ENCODE measurements at regions not wholly inside any gene's neighbourhood (a gene's known extent, or its start where the extent isn't known, plus 50 kb on each side); places are given as distances from the start of the nearest gene placed in this dataset.

DNA sequence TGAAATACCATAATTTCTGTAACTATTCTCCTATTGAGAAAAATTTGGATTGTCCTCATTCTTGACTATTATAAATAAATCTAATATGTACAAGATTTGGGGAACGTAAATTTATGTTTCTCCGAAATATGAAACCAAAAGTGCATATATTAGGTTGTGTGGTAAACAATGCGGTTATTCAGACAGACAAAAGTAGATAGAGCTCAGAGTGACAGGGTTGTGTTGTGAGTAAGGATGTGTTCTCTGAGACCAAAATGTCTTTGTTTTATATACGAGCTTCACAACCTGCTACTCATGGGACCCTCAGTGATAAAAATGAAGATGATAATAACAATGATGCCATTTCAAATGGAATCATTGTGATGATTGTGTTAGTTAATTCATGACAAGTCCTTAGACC, 796.3 kb upstream of the SLC10A2 start:
- no peak for TF ChIP-seq Cebpa-rat (IDR thresholded peaks at IDR 0.05)
- no peaks in the 10 kb centered on the region for H3K27me3 ChIP-seq
- no peak overlapping the region for H3K9ac ChIP-seq
- no peak overlapping the region for H3K4me2 ChIP-seq
- no peak overlapping the region for H3K27ac ChIP-seq
- no peaks in the 10 kb centered on the region for H3K9me3 ChIP-seq
- no peak overlapping the region for H3K4me3 ChIP-seq
- peaks cover 10% of the 10 kb centered on the region; the same call in 1 of the 2 replicates for H3K4me1 ChIP-seq
- no peaks in the 10 kb centered on the region for H3K36me3 ChIP-seq
- H4K20me1 ChIP-seq = no peaks in the 10 kb centered on the region

DNA sequence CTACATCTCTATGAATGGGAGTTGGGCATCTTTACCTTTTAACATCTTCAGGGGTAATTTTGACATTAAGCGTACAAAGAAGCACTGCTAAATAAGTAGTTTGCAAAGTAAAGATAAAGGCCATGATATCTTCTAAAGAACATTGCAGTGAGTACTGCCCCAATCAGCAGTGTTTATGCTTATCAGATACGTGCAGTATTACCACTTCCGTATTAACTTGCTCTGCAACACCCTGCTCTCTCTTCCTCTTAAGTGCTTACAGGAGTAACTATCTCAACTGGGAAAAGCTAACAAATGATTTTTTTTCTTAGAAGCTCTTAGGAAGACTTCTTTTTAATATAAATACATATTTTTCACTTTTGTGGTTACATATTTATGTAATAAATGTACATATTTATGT, 793.7 kb upstream of the SLC10A2 start:
- Histone ChIP-seq H3K4me2 (no peak overlapping the region), H3K27me3 (no peaks in the 10 kb centered on the region), H3K9me3 (no peaks in the 10 kb centered on the region), H3K9ac (no peak overlapping the region), H3K4me1 (peaks cover 10% of the 10 kb centered on the region; the same call in 1 of the 2 replicates), H4K20me1 (no peaks in the 10 kb centered on the region), H3K27ac (no peak overlapping the region), H3K4me3 (no peak overlapping the region), H3K36me3 (no peaks in the 10 kb centered on the region)
- TF ChIP-seq Cebpa-rat (IDR thresholded peaks at IDR 0.05) = no peak

DNA sequence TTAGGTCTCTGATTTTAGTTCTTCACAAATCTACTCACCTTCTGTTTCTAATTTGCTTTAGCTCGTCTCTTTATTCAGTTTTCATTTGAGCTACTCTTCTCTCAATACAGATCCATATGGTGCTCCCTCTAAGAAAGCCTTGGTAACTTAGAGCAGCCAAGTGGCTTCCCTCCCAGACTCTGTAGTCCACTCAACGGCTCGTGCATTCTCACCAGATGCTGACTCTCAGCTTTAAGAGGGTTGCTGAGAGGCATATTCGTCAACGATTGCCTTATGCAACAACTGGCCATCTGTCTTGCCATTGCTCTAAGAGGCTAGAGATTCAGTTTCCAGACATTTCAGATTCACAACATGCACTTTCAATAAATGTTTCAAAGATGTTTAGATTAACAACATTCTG, 785.8 kb upstream of the SLC10A2 start:
- no peak for TF ChIP-seq Cebpa-rat (IDR thresholded peaks at IDR 0.05)

DNA sequence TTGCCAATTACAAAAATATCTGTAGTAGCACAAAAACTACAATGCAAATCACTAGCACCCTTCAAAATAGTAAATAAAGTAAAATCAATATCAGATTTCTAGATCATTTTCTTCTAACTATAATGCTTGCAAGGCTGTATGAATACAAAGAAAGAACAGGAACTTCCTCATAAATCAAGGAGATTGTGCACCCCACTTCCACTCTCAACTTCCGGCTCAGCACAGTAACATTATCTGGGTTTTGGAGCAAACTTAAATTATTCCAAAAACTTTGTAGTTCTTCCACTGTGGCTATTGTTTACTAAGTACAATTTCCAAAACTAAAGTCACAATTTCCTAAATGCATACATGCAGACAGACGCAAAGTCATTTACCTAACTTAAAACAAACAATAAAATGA, 778.3 kb upstream of the SLC10A2 start:
- no peaks in the 10 kb centered on the region for H3K36me3 ChIP-seq
- H3K4me1 ChIP-seq = no peaks in the 10 kb centered on the region
- H3K9ac ChIP-seq = no peak overlapping the region
- no peaks in the 10 kb centered on the region for H4K20me1 ChIP-seq
- no peaks in the 10 kb centered on the region for H3K27me3 ChIP-seq
- no peak overlapping the region for H3K4me2 ChIP-seq
- H3K9me3 ChIP-seq = no peaks in the 10 kb centered on the region
- no peak overlapping the region for H3K27ac ChIP-seq
- TF ChIP-seq Cebpa-rat (IDR thresholded peaks at IDR 0.05) = no peak
- no peak overlapping the region for H3K4me3 ChIP-seq

More for the DNA sequence above, 785.8 kb upstream of the SLC10A2 start:
- H3K9ac ChIP-seq = no peak overlapping the region
- H3K4me1 ChIP-seq = no peaks in the 10 kb centered on the region
- H3K4me2 ChIP-seq = no peak overlapping the region
- H3K4me3 ChIP-seq = no peak overlapping the region
- no peaks in the 10 kb centered on the region for H3K27me3 ChIP-seq
- no peaks in the 10 kb centered on the region for H3K36me3 ChIP-seq
- no peak overlapping the region for H3K27ac ChIP-seq
- no peaks in the 10 kb centered on the region for H4K20me1 ChIP-seq
- H3K9me3 ChIP-seq = no peaks in the 10 kb centered on the region

DNA sequence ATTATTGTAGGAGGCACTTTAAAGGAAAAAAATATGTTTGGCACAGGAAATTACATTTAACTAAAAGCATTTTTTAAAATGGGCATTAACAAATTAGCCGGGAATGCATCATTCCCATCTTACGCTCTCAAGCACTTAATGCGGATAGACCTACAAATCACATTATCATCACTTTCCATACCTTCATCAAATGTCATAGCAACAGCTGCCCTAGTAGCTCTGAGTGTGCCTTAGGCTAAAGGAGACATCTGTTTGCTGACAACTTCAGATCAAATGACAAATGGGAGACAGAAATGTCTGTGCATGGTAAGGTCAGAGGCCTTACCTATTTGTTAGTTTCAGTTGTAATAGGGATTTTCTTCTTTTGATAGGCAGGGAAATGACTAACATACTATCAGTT, 773.2 kb upstream of the SLC10A2 start:
- Histone ChIP-seq H3K27ac (no peak overlapping the region), H3K4me3 (no peak overlapping the region), H3K9ac (no peak overlapping the region), H3K4me1 (no peaks in the 10 kb centered on the region), H3K27me3 (no peaks in the 10 kb centered on the region), H3K4me2 (no peak overlapping the region), H3K9me3 (no peaks in the 10 kb centered on the region), H4K20me1 (no peaks in the 10 kb centered on the region), H3K36me3 (no peaks in the 10 kb centered on the region)
- no peak for TF ChIP-seq Cebpa-rat (IDR thresholded peaks at IDR 0.05)

DNA sequence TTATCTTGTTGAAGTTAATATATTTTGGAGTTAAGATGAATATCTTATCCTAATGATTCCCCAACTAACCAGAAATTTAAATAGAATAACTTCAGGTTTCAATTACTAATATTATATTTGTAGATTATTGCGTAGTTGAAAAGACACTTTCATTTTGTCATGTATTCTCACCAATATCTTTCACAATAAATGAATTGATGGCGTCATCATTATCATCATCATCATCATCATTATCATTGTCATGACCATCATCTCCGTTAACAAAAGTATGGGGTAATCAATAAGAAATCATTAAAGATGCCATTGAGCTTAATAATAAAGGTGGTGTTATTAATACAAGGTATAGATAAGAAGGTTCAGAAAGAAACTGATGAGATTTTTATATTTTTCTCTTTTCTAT, 768.8 kb upstream of the SLC10A2 start:
- no peak overlapping the region for H3K4me3 ChIP-seq

DNA sequence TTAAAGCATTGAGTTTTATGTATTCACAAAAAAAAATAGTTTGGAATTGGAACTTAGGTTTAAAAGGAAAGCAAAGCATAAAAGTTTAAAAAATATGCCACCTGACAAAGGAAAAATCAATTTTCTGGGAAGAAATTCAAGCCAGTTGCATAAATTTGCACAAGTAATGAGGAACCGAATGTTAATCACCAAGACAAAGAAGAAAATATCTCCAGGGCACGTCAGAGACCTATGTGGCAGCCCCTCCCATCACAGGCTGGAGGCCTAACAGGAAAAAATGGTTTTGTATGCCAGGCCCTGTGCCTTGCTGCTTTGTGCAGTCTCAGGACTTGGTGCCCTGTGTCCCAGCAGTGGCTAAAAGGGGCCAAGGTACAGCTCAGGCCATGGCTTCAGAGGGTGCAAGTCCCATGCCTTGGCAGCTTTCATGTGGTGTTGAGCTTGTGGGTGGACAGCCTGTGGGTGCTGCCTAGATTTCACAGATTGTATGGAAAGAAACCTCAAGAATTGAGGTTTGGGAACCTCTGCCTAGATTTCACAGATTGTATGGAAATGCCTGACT, 767.2 kb upstream of the SLC10A2 start:
- no peak overlapping the region for H3K4me2 ChIP-seq
- H4K20me1 ChIP-seq = no peaks in the 10 kb centered on the region
- H3K9me3 ChIP-seq = peaks cover 15% of the 10 kb centered on the region; the same call in 1 of the 2 replicates
- no peak overlapping the region for H3K9ac ChIP-seq
- H3K4me1 ChIP-seq = no peaks in the 10 kb centered on the region
- no peak overlapping the region for H3K4me3 ChIP-seq
- no peaks in the 10 kb centered on the region for H3K36me3 ChIP-seq
- H3K27ac ChIP-seq = no peak overlapping the region
- TF ChIP-seq Cebpa-rat (IDR thresholded peaks at IDR 0.05) = no peak
- no peaks in the 10 kb centered on the region for H3K27me3 ChIP-seq

More for the DNA sequence above, 768.8 kb upstream of the SLC10A2 start:
- Histone ChIP-seq H3K4me2 (no peak overlapping the region), H3K36me3 (no peaks in the 10 kb centered on the region), H3K9ac (no peak overlapping the region), H4K20me1 (no peaks in the 10 kb centered on the region), H3K27ac (no peak overlapping the region), H3K9me3 (peaks cover 15% of the 10 kb centered on the region; the same call in 1 of the 2 replicates), H3K4me1 (no peaks in the 10 kb centered on the region), H3K27me3 (no peaks in the 10 kb centered on the region)
- TF ChIP-seq Cebpa-rat (IDR thresholded peaks at IDR 0.05) = no peak

DNA sequence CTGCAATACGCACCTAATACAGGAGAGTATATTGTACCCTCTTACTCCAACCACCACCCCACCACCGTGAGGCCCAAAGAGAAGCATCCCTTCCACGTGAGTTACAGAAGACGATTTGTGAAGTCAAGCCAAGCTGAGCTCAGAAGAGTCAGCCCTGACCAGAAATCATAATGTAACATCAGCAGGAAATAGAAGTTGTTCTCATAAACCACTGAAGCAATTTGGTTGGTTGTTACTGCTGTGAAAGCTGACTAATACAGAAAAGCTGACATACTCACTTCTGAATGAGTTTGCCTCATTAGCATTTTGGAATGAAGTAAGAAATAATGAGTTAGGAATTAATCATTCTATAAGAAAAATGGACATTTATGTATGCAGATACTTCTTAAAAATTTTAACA, 749.4 kb upstream of the SLC10A2 start:
- Histone ChIP-seq H4K20me1 (no peaks in the 10 kb centered on the region), H3K9me3 (0 out of 2 replicates have a peak, but pooled peaks cover 5% of the 10 kb centered on the region), H3K9ac (no peak overlapping the region), H3K27me3 (no peaks in the 10 kb centered on the region), H3K4me2 (no peak overlapping the region), H3K27ac (no peak overlapping the region), H3K4me3 (no peak overlapping the region), H3K36me3 (no peaks in the 10 kb centered on the region), H3K4me1 (no peaks in the 10 kb centered on the region)
- TF ChIP-seq Cebpa-rat (IDR thresholded peaks at IDR 0.05) = no peak

DNA sequence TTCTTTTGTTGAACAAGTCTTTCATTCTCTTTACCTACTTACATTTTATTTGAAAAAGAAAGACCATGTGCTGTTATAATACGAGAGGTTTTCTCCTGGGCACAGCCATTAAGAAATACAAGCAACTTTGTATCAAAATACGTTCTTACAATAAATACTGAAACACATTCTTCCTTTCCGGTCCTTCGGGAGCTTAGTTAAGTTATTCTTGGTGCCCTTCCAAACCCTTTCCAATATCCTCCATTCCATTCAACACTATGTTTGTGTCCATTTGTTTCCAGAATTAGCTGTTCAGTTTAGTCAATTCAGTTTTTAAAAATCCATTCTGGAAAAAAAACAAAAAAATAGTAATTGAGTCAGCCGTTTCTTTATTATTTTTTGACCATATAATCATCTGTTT, 746.8 kb upstream of the SLC10A2 start:
- Histone ChIP-seq H3K4me3 (no peak overlapping the region), H4K20me1 (no peaks in the 10 kb centered on the region), H3K27me3 (no peaks in the 10 kb centered on the region), H3K4me2 (no peak overlapping the region), H3K9ac (no peak overlapping the region), H3K4me1 (no peaks in the 10 kb centered on the region), H3K27ac (no peak overlapping the region), H3K36me3 (no peaks in the 10 kb centered on the region), H3K9me3 (0 out of 2 replicates have a peak, but pooled peaks cover 5% of the 10 kb centered on the region)
- TF ChIP-seq Cebpa-rat (IDR thresholded peaks at IDR 0.05) = no peak

DNA sequence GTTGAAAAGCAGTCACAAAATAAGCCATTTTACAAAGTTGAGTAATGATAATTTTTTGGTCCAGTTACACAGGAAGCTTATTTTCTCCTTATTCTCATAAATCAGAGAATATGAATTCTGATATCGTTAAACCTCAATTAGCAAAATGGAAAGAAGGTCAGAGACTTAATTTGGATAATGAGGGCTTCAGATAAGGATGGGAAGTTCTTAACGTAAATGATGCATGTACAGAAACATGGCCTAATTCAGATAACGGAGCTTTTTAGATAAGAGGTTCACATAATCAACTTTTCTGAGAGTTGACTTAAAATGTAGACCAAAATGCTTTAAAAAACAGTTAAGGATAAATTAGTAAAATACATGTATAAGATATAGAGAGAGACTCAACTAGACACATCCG, 746.3 kb upstream of the SLC10A2 start:
- Histone ChIP-seq H3K9me3 (0 out of 2 replicates have a peak, but pooled peaks cover 5% of the 10 kb centered on the region), H3K4me1 (no peaks in the 10 kb centered on the region), H3K36me3 (no peaks in the 10 kb centered on the region), H3K9ac (no peak overlapping the region), H3K4me2 (no peak overlapping the region), H3K27ac (no peak overlapping the region), H3K27me3 (no peaks in the 10 kb centered on the region), H4K20me1 (no peaks in the 10 kb centered on the region), H3K4me3 (no peak overlapping the region)
- TF ChIP-seq Cebpa-rat (IDR thresholded peaks at IDR 0.05) = no peak

DNA sequence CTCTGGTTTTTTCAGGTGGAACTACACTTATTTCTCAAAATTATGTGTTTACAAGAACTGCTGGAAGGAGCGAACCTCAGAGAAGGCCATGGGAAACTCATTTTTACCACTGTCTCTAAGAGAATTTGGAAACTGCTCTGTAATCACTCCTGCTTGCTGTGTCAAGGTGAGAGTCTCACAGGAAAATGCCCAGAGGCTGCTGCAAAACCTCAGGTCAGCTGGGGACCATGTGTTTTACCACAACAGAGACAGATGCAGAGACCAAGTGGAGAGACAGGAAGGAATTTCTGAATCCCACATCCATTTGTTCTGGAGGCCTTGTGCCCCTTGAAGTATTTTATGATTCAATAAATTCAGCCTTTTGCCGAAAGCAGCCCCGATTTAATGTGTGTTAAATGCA, 743.8 kb upstream of the SLC10A2 start:
- Histone ChIP-seq H3K4me2 (no peak overlapping the region), H3K27ac (no peak overlapping the region), H3K9me3 (0 out of 2 replicates have a peak, but pooled peaks cover 5% of the 10 kb centered on the region), H3K36me3 (no peaks in the 10 kb centered on the region), H3K4me3 (no peak overlapping the region), H3K9ac (no peak overlapping the region), H4K20me1 (no peaks in the 10 kb centered on the region), H3K27me3 (no peaks in the 10 kb centered on the region), H3K4me1 (no peaks in the 10 kb centered on the region)
- no peak for TF ChIP-seq Cebpa-rat (IDR thresholded peaks at IDR 0.05)
